DOHH2 (cell line): ENCODE measurements at regions not wholly inside any gene's neighbourhood (a gene's known extent, or its start where the extent isn't known, plus 50 kb on each side); places are given as distances from the start of the nearest gene placed in this dataset.

Source experiments
- H3F3A ChIP-seq: fragments of 200-600 bp; sonication (generic), shearing (Covaris generic); 2 replicates; pipeline ENCODE4 v1.6.0; 2016; ENCODE audit warnings: antibody characterized with exemption, mild to moderate bottlenecking; ENCODE audit not compliant: control insufficient read depth, insufficient read depth
- H3K27ac ChIP-seq: fragments of 200-600 bp; sonication (generic); 2 replicates; pipeline ENCODE4 v1.5.1; 2014; ENCODE audit warnings: low read depth, mild to moderate bottlenecking, low read length, moderate library complexity
- H3K27me3 ChIP-seq: fragments of 200-600 bp; sonication (generic); 2 replicates; pipeline ENCODE4 v1.6.1; 2014; ENCODE audit warnings: mild to moderate bottlenecking, low read length, mixed read lengths; ENCODE audit not compliant: control insufficient read depth
- H3K36me3 ChIP-seq: fragments of 200-600 bp; sonication (generic); 2 replicates; pipeline ENCODE4 v1.6.1; 2014; ENCODE audit warnings: mild to moderate bottlenecking, low read length, moderate library complexity, mixed read lengths; ENCODE audit not compliant: control insufficient read depth
- H3K4me1 ChIP-seq: fragments of 200-600 bp; sonication (generic); 2 replicates; pipeline ENCODE4 v1.6.1; 2014; ENCODE audit warnings: mild to moderate bottlenecking, low read length, mixed read lengths; ENCODE audit not compliant: control insufficient read depth
- H3K4me2 ChIP-seq: fragments of 200-600 bp; sonication (generic); 2 replicates; pipeline ENCODE4 v1.6.0; 2014; ENCODE audit warnings: mild to moderate bottlenecking, low read length, moderate library complexity
- H3K4me3 ChIP-seq: fragments of 200-600 bp; sonication (generic); 2 replicates; pipeline ENCODE4 v1.5.1; 2014; ENCODE audit warnings: mild to moderate bottlenecking, low read length, mixed read lengths
- H3K79me2 ChIP-seq: fragments of 200-600 bp; sonication (generic); 2 replicates; pipeline ENCODE4 v1.6.1; 2014; ENCODE audit warnings: mild to moderate bottlenecking, low read length, mixed read lengths; ENCODE audit not compliant: control insufficient read depth
- H3K9me2 ChIP-seq: fragments of 200-600 bp; sonication (generic); replicated peaks from 2 replicates; pipeline ENCODE4 v1.6.1; 2014; ENCODE audit warnings: mild to moderate bottlenecking, low read length, mixed read lengths; ENCODE audit not compliant: control insufficient read depth
- H3K9me3 ChIP-seq: fragments of 200-600 bp; sonication (generic); 2 replicates; pipeline ENCODE4 v1.6.1; 2014; ENCODE audit warnings: antibody characterized with exemption, low read length, mixed read lengths; ENCODE audit not compliant: control insufficient read depth, insufficient read depth
- H4K20me1 ChIP-seq: fragments of 200-600 bp; sonication (generic); 2 replicates; pipeline ENCODE4 v1.6.0; 2014; ENCODE audit warnings: low read depth, mild to moderate bottlenecking, antibody characterized with exemption, low read length, moderate library complexity; ENCODE audit not compliant: control insufficient read depth, insufficient read depth
- EZH2phosphoT487 ChIP-seq: fragments of 200-600 bp; sonication (generic); IDR thresholded peaks from 2 replicates; pipeline ENCODE4 v1.6.1; 2017; ENCODE audit warnings: borderline replicate concordance, mild to moderate bottlenecking, antibody characterized with exemption, low read length, moderate library complexity, mixed read lengths
- TF ChIP-seq, protein P1 (sequence below): fragments of 200-600 bp; sonication (generic); IDR thresholded peaks from one replicate; pipeline ENCODE4 v1.5.1; 2014; ENCODE audit warnings: antibody characterized with exemption, mild to moderate bottlenecking, low read depth, low read length; ENCODE audit not compliant: poor library complexity, severe bottlenecking

DNA sequence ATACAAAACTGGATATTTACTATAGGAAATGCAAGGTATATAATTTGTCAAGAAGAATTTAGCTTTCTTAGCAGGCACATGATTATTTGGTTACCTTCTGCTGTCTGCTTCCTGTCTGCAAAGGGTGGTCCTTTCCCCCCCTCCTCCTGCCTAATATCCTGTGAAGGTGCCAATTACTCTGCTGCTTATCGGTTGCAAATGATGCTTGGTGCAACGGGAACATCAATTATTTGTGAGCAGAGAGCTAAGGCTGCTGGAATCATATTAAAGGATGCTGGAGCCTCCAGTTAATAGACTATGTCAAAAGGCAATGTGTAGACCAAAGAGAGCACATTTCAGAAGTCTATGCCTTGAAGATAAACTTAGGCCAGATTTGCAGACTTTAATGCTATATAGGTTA, 443.7 kb upstream of the ONECUT1 start:
- Histone ChIP-seq H3K27me3 (no peaks in the 10 kb centered on the region), H3K9me3 (no peaks in the 10 kb centered on the region), H3K79me2 (no peaks in the 10 kb centered on the region), H3F3A (no peaks in the 10 kb centered on the region), H3K4me1 (no peaks in the 10 kb centered on the region), H4K20me1 (no peaks in the 10 kb centered on the region), H3K4me3 (no peak overlapping the region), H3K27ac (no peak overlapping the region), H3K9me2 (no peaks in the 10 kb centered on the region), H3K36me3 (no peaks in the 10 kb centered on the region), H3K4me2 (no peak overlapping the region)
- TF ChIP-seq, protein P1, sequence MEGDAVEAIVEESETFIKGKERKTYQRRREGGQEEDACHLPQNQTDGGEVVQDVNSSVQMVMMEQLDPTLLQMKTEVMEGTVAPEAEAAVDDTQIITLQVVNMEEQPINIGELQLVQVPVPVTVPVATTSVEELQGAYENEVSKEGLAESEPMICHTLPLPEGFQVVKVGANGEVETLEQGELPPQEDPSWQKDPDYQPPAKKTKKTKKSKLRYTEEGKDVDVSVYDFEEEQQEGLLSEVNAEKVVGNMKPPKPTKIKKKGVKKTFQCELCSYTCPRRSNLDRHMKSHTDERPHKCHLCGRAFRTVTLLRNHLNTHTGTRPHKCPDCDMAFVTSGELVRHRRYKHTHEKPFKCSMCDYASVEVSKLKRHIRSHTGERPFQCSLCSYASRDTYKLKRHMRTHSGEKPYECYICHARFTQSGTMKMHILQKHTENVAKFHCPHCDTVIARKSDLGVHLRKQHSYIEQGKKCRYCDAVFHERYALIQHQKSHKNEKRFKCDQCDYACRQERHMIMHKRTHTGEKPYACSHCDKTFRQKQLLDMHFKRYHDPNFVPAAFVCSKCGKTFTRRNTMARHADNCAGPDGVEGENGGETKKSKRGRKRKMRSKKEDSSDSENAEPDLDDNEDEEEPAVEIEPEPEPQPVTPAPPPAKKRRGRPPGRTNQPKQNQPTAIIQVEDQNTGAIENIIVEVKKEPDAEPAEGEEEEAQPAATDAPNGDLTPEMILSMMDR, result no peak
- TF ChIP-seq EZH2phosphoT487, result no peak

DNA sequence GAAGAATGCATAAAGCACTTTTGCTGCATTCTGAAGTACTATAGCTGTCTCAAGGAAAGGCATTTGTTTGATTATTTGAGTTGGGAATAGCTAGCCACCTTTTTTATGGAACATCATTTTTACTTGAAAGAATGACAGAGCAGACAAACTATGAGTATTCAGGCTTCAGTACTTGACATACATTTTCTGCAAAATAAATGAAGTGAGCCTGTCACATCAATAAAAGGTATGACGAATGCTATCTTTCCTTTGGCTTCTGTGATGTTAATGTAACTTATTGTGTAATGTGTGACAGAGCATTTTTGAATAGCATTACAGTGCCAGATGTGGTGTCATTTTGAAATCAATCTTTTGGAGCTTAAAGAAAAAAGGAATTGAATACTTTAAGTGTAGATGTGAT, 440.3 kb upstream of the ONECUT1 start:
- no peaks in the 10 kb centered on the region for H3K9me3 ChIP-seq
- H3K4me3 ChIP-seq, result no peak overlapping the region
- no peaks in the 10 kb centered on the region for H3F3A ChIP-seq
- H3K27ac ChIP-seq, result no peak overlapping the region
- H3K4me2 ChIP-seq, result no peak overlapping the region
- no peaks in the 10 kb centered on the region for H3K79me2 ChIP-seq
- no peaks in the 10 kb centered on the region for H4K20me1 ChIP-seq
- H3K27me3 ChIP-seq, result no peaks in the 10 kb centered on the region
- no peaks in the 10 kb centered on the region for H3K4me1 ChIP-seq
- H3K36me3 ChIP-seq, result no peaks in the 10 kb centered on the region
- no peaks in the 10 kb centered on the region for H3K9me2 ChIP-seq
- TF ChIP-seq, protein P1, result no peak
- TF ChIP-seq EZH2phosphoT487, result no peak

DNA sequence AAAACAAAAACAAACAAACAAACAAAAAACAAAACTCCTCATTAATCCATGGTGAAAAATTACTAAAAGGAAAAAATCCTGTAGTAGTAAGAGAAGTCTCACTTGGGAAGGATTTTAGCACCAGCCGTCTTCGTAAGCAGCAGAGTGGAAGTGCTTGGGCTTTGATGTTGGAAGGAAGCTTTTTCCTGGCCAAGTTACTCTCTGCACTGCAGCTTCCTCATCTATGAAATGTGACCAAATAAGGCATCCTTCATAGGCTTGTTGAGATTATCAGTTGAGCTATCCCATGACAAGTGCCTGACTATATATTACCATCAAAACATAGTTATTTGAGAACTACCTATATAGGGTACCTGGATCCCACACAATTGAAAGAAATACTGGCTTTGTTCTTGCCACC, 436.4 kb upstream of the ONECUT1 start:
- Histone ChIP-seq H3K27me3 (no peaks in the 10 kb centered on the region), H3K36me3 (no peaks in the 10 kb centered on the region), H4K20me1 (no peaks in the 10 kb centered on the region), H3K4me2 (no peak overlapping the region), H3K4me1 (no peaks in the 10 kb centered on the region), H3K79me2 (no peaks in the 10 kb centered on the region), H3K4me3 (no peak overlapping the region), H3K27ac (no peak overlapping the region), H3F3A (no peaks in the 10 kb centered on the region), H3K9me3 (no peaks in the 10 kb centered on the region), H3K9me2 (no peaks in the 10 kb centered on the region)
- TF ChIP-seq, protein P1, result no peak
- no peak for TF ChIP-seq EZH2phosphoT487

GRCh38 chr15:53225781-53226180, 435.6 kb upstream of the ONECUT1 start:
- H3K9me2 ChIP-seq, result no peaks in the 10 kb centered on the region
- no peaks in the 10 kb centered on the region for H3K9me3 ChIP-seq
- H3K4me1 ChIP-seq, result no peaks in the 10 kb centered on the region
- no peaks in the 10 kb centered on the region for H3F3A ChIP-seq
- no peaks in the 10 kb centered on the region for H3K36me3 ChIP-seq
- no peak overlapping the region for H3K4me2 ChIP-seq
- H4K20me1 ChIP-seq, result no peaks in the 10 kb centered on the region
- no peaks in the 10 kb centered on the region for H3K27me3 ChIP-seq
- H3K4me3 ChIP-seq, result no peak overlapping the region
- TF ChIP-seq EZH2phosphoT487, result no peak
- TF ChIP-seq, protein P1, result no peak
- no peaks in the 10 kb centered on the region for H3K79me2 ChIP-seq
- no peak overlapping the region for H3K27ac ChIP-seq
